ENCODE measurements at regions not wholly inside any gene's neighbourhood (a gene's known extent, or its start where the extent isn't known, plus 50 kb on each side); places are given as distances from the start of the nearest gene placed in this dataset.
"Not testable (repeated sequence)": the region's sequence is repeated elsewhere in the genome, so short reads cannot be mapped to it uniquely, and the experiment has no call there.

DNA sequence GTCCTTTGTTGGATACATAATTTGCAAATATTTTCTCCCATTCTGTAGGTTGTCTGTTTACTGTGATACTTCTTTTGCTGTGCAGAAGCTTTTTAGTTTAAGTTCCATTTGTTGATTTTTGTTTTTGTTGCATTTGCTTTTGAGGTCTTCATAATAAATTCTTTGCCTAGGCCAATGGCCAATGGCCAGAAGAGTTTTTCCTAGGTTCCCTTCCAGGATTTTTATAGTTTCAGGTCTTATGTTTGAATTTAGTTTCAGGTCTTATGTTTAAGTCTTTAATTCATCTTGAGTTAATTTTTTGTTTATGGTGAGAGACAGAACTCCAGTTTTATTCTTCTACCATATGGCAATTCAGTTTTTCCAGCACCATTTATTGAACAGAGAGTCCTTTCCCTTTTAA lies 90.1 kb upstream of the GOT2 start:
- no peak for DNase-seq

GRCh38 chr16:58821886-58822285 lies 87.8 kb upstream of the GOT2 start:
- DNase-seq, result no peak

- DNase-seq, result no peak
These were observed 86.3 kb upstream of the GOT2 start for GRCh38 chr16:58820411-58820810.

DNA sequence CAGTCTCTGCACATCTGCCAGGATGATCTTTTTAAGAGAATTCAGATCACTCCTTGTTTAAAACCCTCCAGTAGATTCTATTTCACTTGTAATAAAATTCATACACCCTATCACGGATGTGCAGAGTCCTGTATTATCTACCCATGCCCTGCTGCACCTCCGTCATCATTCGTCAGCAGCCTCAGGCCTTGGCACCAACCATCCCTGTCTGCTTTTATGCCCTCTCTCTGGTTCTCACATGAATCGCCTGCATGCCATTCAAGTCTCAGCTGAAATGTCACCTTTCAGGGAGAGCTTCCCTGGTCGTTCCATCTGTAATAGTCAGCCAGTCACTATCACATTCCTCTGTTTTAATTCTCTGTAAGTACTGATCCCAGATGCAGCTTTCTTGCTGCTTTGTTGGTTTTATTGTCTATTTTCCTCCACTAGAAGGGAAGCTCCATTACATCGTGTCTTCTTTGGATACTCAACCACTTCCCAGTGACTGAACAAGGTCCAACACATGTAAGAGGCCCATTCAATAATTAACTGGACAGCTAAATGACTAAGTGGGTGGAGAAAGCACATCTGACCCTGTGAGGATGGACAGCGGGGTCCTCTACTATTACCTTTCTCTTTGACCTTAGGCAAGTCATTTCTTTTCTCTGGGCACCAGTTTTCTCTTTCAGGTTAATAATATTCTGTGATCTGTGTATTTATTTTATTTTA lies 81.2 kb upstream of the GOT2 start:
- no peak for DNase-seq

DNA sequence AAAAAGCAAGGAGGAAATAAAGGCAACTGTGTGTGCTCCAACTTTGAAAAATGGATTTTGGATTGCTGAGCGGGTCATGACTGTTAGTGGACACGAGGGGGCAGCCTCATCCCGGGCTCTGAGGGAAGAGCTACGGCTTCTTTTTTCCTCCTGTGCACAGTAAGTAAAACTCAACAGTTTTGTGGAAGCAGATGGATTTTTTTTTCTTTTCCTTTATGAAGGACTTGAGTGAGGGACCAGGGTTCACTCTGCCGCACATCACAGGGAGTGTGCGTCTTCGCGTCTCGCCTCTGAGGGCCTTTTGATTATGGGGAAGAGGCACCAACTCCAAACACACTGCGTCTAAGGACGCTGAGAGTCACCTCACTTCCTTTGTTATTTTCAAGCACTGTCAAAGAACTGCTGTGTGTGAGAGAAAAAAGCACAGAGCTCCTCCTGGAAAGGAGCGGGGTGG lies 80.3 kb upstream of the GOT2 start:
- DNase-seq, result peak in 1 of 2 donors; percentile 11

- no peak for DNase-seq
These were observed 75.1 kb upstream of the GOT2 start for GRCh38 chr16:58809213-58809612.

DNA sequence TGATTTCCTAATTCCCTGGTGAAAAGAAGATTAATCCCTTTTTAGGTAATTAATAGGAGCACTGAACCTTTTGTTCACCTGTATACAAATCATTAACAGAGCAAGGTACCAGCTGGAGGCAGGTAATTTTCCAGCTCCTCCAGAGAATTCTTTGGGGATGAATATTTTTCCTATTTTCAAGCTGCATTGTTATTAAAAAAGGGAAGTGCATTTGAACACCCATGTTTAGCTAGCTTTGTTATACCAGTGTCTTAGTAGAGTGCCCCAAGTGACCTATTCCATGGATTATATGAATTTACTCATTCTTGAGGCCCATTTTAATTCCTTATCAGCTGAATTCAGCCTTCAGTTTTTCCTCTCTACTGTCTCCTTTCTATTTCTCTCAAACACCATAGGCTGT lies 73.2 kb upstream of the GOT2 start:
- DNase-seq, result no peak

- DNase-seq, result no peak
These were observed 67.7 kb upstream of the GOT2 start for GRCh38 chr16:58801838-58802237.

GRCh38 chr16:58797137-58797801 lies 63.2 kb upstream of the GOT2 start:
- no peak for DNase-seq

GRCh38 chr16:58793366-58793765 lies 59.2 kb upstream of the GOT2 start:
- no peak for DNase-seq

DNA sequence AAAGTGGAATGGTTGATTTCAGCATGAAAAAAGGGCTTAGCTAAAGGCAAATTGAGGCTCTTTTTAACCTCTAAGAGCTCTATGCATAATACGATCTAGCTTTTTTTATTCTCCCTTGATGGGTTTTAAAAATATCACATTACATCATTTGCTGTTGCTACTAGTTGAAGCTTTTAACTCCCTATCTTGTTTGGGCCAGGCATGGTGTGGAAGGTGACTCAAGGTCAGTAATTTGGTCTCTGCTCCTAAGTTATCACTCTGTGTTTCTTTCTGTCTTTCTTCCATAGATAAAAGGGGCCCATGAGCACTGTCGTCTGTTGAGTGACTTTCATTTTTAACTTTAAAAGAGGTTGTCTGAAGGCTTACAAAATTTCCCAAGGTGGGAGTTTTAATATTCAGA lies 58.1 kb upstream of the GOT2 start:
- no peak for DNase-seq

- DNase-seq, result not testable (repeated sequence)
These were observed 56.9 kb upstream of the GOT2 start for GRCh38 chr16:58790816-58791557.

DNA sequence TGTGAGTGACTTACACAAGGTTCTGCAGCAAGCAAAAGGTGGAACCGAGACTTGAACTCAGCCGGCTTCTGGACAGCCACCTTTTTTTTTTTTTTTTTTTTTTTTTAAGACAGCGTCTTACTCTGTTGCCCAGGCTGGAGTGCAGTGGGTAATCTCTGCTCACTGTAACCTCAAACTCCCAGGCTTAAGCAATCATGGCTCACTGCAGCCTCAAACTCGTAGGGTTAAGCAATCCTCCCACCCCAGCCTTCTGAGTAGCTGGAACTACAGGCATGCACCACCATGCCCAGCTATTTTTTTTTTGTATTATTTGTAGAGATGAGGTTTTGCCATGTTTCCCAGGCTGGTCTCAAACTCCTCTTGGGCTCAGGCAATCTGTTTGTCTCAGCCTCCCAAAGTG lies 55.2 kb upstream of the GOT2 start:
- no peak for DNase-seq

Data from CD4-positive, alpha-beta T cell treated with Interleukin-4 for 1 hour (primary cell).